M059J (cell line): ENCODE measurements at regions not wholly inside any gene's neighbourhood (a gene's known extent, or its start where the extent isn't known, plus 50 kb on each side); places are given as distances from the start of the nearest gene placed in this dataset.
"Not testable (repeated sequence)": the region's sequence is repeated elsewhere in the genome, so short reads cannot be mapped to it uniquely, and the experiment has no call there.

Source experiments
- DNase-seq: peaks from one replicate; pipeline ENCODE4 v3.0.0-alpha.2; 2012; ENCODE audit warnings: low read depth

GRCh38 chr7:67359900-67360299 is 363.3 kb downstream of the TYW1 start:
- DNase-seq, result peak; percentile 49

GRCh38 chr7:67361150-67361549 is 364.5 kb downstream of the TYW1 start:
- DNase-seq, result no peak

- DNase-seq, result no peak
These were observed 367.9 kb downstream of the TYW1 start for GRCh38 chr7:67364441-67365017.

GRCh38 chr7:67371429-67372305 is 375.0 kb downstream of the TYW1 start:
- peak; percentile 70 for DNase-seq

GRCh38 chr7:67373389-67373788 is 376.8 kb downstream of the TYW1 start:
- not testable (repeated sequence) for DNase-seq

- DNase-seq, result no peak
These were observed 378.8 kb downstream of the TYW1 start for GRCh38 chr7:67375427-67375826.

- peak; percentile 69 for DNase-seq
These were observed 381.6 kb downstream of the TYW1 start for GRCh38 chr7:67377939-67378862.

- DNase-seq, result no peak
These were observed 383.7 kb downstream of the TYW1 start for GRCh38 chr7:67380326-67380725.

GRCh38 chr7:67380858-67381257 is 384.2 kb downstream of the TYW1 start:
- no peak for DNase-seq

GRCh38 chr7:67387851-67388250 is 391.2 kb downstream of the TYW1 start:
- DNase-seq, result peak; percentile 5

- DNase-seq, result no peak
These were observed 394.5 kb downstream of the TYW1 start for GRCh38 chr7:67391168-67391567.

GRCh38 chr7:67392596-67393438 is 396.2 kb downstream of the TYW1 start:
- no peak for DNase-seq

GRCh38 chr7:67393903-67394302 is 397.3 kb downstream of the TYW1 start:
- DNase-seq, result no peak

- no peak for DNase-seq
These were observed 402.3 kb downstream of the TYW1 start for GRCh38 chr7:67398916-67399315.

- no peak for DNase-seq
These were observed 404.9 kb downstream of the TYW1 start for GRCh38 chr7:67401492-67401891.

GRCh38 chr7:67402280-67402679 is 405.6 kb downstream of the TYW1 start:
- DNase-seq, result peak; percentile 18

- no peak for DNase-seq
These were observed 410.3 kb downstream of the TYW1 start for GRCh38 chr7:67406976-67407375.

- no peak for DNase-seq
These were observed 410.9 kb downstream of the TYW1 start for GRCh38 chr7:67407392-67408071.

GRCh38 chr7:67408109-67408508 is 411.5 kb downstream of the TYW1 start:
- DNase-seq, result no peak

- no peak for DNase-seq
These were observed 417.0 kb downstream of the TYW1 start for GRCh38 chr7:67413670-67414069.

GRCh38 chr7:67414858-67415257 is 418.2 kb downstream of the TYW1 start:
- no peak for DNase-seq
